ENCODE measurements at regions not wholly inside any gene's neighbourhood (a gene's known extent, or its start where the extent isn't known, plus 50 kb on each side); places are given as distances from the start of the nearest gene placed in this dataset.

- TF ChIP-seq POLR2A (IDR thresholded peaks at IDR 0.05) (no peak), CTCF (IDR thresholded peaks at IDR 0.05) (no peak), EP300 (IDR thresholded peaks at IDR 0.05) (no peak)
Measured at GRCh38 chr1:60678802-60679201, 403.6 kb upstream of the NFIA start.

Measured in tibial nerve (tissue), 4 donors.